ENCODE measurements at regions not wholly inside any gene's neighbourhood (a gene's known extent, or its start where the extent isn't known, plus 50 kb on each side); places are given as distances from the start of the nearest gene placed in this dataset.

- TF ChIP-seq E4F1 (IDR thresholded peaks at IDR 0.05; ENCODE audit: borderline replicate concordance, partially characterized antibody) (no peak), RAD21 (IDR thresholded peaks at IDR 0.05; ENCODE audit: insufficient read depth, low read depth, low read length) (no peak)
These were observed 1069.8 kb downstream of the ADGRL3 start (continued) for GRCh38 chr4:62269918-62270317.

- DNase-seq (ENCODE audit: low read depth, low spot score) (no peak), FAIRE-seq (no peak), ATAC-seq (no peak)
- Histone ChIP-seq H3K27me3 (replicated peaks in 1 of 2; ENCODE audit: control insufficient read depth in 2 of 2, insufficient read depth in 2 of 2, low read length in 1 of 2) (no peaks in the 10 kb centered on the region), H2AFZ (ENCODE audit: control insufficient read depth, low read depth, low read length) (no peak overlapping the region), H3K4me2 (ENCODE audit: control insufficient read depth, insufficient read depth) (no peak overlapping the region), H3K27ac (ENCODE audit: control insufficient read depth, insufficient read depth) (no peak overlapping the region), H3K9ac (ENCODE audit: control insufficient read depth, insufficient read depth, low read length) (no peak overlapping the region), H4K20me1 (ENCODE audit: control insufficient read depth, insufficient read depth) (no peaks in the 10 kb centered on the region), H3K79me2 (ENCODE audit: control insufficient read depth, insufficient read depth, low read length) (no peaks in the 10 kb centered on the region), H3K36me3 (ENCODE audit: control insufficient read depth in 2 of 2, insufficient read depth in 2 of 2, low read length in 1 of 2) (no peaks in the 10 kb centered on the region), H3K4me1 (ENCODE audit: control insufficient read depth, insufficient read depth, low read length) (no peaks in the 10 kb centered on the region), H3K4me3 (no peak overlapping the region), H3K9me3 (replicated peaks; ENCODE audit: control insufficient read depth, insufficient read depth, low read length) (no peaks in the 10 kb centered on the region)
- ChIA-PET POLR2A (no interaction called here), RAD21 (ENCODE audit: unreplicated experiment) (interaction anchor here (1.0 kb wide), 1 partner anchor 37 kb away, joined by 3 read pairs; no protein-coding TSS in a partner anchor), CTCF (interaction anchor here (1.2 kb wide), 1 partner anchor 84 kb away, joined by 3 read pairs; no protein-coding TSS in a partner anchor), SMC1A (ENCODE audit: uncharacterized antibody, unreplicated experiment) (interaction anchor here (0.7 to 0.8 kb wide), 3 partner anchors 10 to 179 kb away, joined by 3 to 4 read pairs (median 3); no protein-coding TSS in a partner anchor)
- intact Hi-C loops (cut with micrococcal nuclease; ENCODE audit: unreplicated experiment) (no loop called here), in situ Hi-C loops (cut with MboI) (no loop called here)
- no peak for TF ChIP-seq SMAD1 (IDR thresholded peaks at IDR 0.05; ENCODE audit: low read depth, partially characterized antibody)
- no peak for TF ChIP-seq SIN3A (IDR thresholded peaks at IDR 0.05; ENCODE audit: low read depth, low read length)
- no peak for TF ChIP-seq NFYB (IDR thresholded peaks at IDR 0.05; ENCODE audit: insufficient read depth, low read depth, low read length)
- BruUV-seq (replicated peaks), result no TSS peak
These were observed 1063.3 kb downstream of the ADGRL3 start for GRCh38 chr4:62263454-62263853.

All from GM12878 (cell line).